ENCODE measurements at regions not wholly inside any gene's neighbourhood (a gene's known extent, or its start where the extent isn't known, plus 50 kb on each side); places are given as distances from the start of the nearest gene placed in this dataset.
"Not testable (repeated sequence)": the region's sequence is repeated elsewhere in the genome, so short reads cannot be mapped to it uniquely, and the experiment has no call there.

DNA sequence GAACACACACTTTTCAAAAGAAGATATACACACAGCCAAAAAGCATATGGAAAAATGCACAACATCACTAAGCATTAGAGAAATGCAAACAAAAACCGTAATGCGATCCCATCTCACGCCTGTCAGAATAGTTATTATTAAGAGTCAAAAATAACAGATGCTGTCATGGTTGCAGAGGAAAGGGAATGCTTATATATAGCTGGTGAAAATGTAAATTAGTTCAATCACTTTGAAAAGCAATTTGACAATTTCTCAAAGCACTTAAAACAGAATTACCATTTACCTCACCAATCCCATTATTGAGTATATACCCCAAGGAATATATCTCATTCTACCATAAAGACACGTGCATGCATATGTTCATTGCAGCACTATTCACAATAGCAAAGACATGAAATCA is 126.8 kb upstream of the MRPS30 start:
- DNase-seq (ENCODE audit: low spot score), result no peak
- no peak overlapping the region for H3K27ac Mint-ChIP-seq
- H3K27me3 Mint-ChIP-seq (ENCODE audit: insufficient read depth), result no peaks in the 10 kb centered on the region
- intact Hi-C loops (cut with micrococcal nuclease), result no loop called here
- H3K9me3 Mint-ChIP-seq, result peaks cover 6% of the 10 kb centered on the region
- H3K36me3 Mint-ChIP-seq (ENCODE audit: low read depth), result no peaks in the 10 kb centered on the region
- no peak overlapping the region for H3K4me3 Mint-ChIP-seq
- no peaks in the 10 kb centered on the region for H3K4me1 Mint-ChIP-seq (ENCODE audit: low read depth)

- Mint-ChIP-seq H3K27ac (no peak overlapping the region), H3K36me3 (ENCODE audit: low read depth) (no peaks in the 10 kb centered on the region), H3K4me3 (no peak overlapping the region), H3K4me1 (ENCODE audit: low read depth) (no peaks in the 10 kb centered on the region), H3K9me3 (peaks cover 6% of the 10 kb centered on the region), H3K27me3 (ENCODE audit: insufficient read depth) (no peaks in the 10 kb centered on the region)
- no peak for DNase-seq (ENCODE audit: low spot score)
- intact Hi-C loops (cut with micrococcal nuclease), result no loop called here
These were observed 129.5 kb upstream of the MRPS30 start for GRCh38 chr5:44679214-44679613.

GRCh38 chr5:44675296-44675695 is 133.5 kb upstream of the MRPS30 start:
- no peak for DNase-seq (ENCODE audit: low spot score)
- H3K4me3 Mint-ChIP-seq, result no peak overlapping the region
- no peak overlapping the region for H3K27ac Mint-ChIP-seq
- H3K27me3 Mint-ChIP-seq (ENCODE audit: insufficient read depth), result no peaks in the 10 kb centered on the region
- H3K36me3 Mint-ChIP-seq (ENCODE audit: low read depth), result no peaks in the 10 kb centered on the region
- no peaks in the 10 kb centered on the region for H3K4me1 Mint-ChIP-seq (ENCODE audit: low read depth)
- H3K9me3 Mint-ChIP-seq, result peaks cover 6% of the 10 kb centered on the region
- intact Hi-C loops (cut with micrococcal nuclease), result no loop called here

- Mint-ChIP-seq H3K4me3 (no peak overlapping the region), H3K27ac (no peak overlapping the region), H3K36me3 (ENCODE audit: low read depth) (no peaks in the 10 kb centered on the region), H3K27me3 (ENCODE audit: insufficient read depth) (no peaks in the 10 kb centered on the region), H3K9me3 (peaks cover under 1% of the 10 kb centered on the region), H3K4me1 (ENCODE audit: low read depth) (no peaks in the 10 kb centered on the region)
- DNase-seq (ENCODE audit: low spot score), result no peak
- intact Hi-C loops (cut with micrococcal nuclease), result no loop called here
These were observed 134.3 kb upstream of the MRPS30 start for GRCh38 chr5:44674461-44674860.

DNA sequence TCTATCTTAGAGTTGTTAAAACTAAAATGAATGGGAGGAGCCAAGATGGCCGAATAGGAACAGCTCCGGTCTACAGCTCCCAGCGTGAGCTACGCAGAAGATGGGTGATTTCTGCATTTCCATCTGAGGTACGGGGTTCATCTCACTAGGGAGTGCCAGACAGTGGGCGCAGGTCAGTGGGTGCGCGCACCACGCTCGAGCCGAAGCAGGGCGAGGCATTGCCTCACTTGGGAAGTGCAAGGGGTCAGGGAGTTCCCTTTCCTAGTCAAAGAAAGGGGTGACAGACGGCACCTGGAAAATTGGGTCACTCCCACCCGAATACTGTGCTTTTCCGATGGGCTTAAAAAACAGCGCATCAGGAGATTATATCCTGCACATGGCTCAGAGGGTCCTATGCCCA is 140.3 kb upstream of the MRPS30 start:
- DNase-seq (ENCODE audit: low spot score); H3K4me3 Mint-ChIP-seq; H3K27ac Mint-ChIP-seq; H3K36me3 Mint-ChIP-seq (ENCODE audit: low read depth); H3K9me3 Mint-ChIP-seq; H3K4me1 Mint-ChIP-seq (ENCODE audit: low read depth); intact Hi-C loops (cut with micrococcal nuclease); H3K27me3 Mint-ChIP-seq (ENCODE audit: insufficient read depth): not testable (repeated sequence)

DNA sequence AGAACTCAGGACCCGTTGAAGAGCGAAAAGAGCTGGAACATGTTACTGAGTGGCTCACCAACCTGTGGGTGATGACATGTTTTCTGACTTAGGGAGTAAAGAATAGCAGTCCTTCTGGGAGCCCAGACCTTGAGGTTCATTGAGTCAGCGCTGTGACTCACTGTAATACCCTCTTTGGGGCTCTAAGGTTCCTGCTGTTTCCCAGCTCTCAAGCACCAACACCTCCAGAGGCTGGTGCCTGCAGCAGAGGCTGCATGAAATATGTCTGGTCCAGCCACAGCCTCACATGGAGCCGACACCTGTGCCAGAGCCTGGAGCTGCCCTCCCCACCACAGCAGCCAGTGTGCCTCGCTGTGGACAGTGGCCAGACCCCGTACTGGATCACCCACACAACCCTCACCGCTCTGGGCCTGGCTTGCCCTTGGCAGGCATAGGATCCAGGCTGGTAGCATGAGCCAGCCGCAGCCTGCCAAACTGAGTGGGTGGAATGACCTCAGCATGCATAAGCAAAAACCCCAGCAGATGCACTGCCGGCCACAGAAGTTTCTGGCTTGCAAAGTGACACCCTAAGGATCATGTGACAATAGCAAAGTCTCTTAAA is 143.5 kb upstream of the MRPS30 start:
- no peaks in the 10 kb centered on the region for H3K4me1 Mint-ChIP-seq (ENCODE audit: low read depth)
- peaks cover 4% of the 10 kb centered on the region for H3K9me3 Mint-ChIP-seq
- H3K4me3 Mint-ChIP-seq, result no peak overlapping the region
- H3K27ac Mint-ChIP-seq, result no peak overlapping the region
- intact Hi-C loops (cut with micrococcal nuclease), result no loop called here
- DNase-seq (ENCODE audit: low spot score), result no peak
- no peaks in the 10 kb centered on the region for H3K27me3 Mint-ChIP-seq (ENCODE audit: insufficient read depth)
- no peaks in the 10 kb centered on the region for H3K36me3 Mint-ChIP-seq (ENCODE audit: low read depth)

GRCh38 chr5:44664711-44665100 is 144.0 kb upstream of the MRPS30 start:
- H3K27ac Mint-ChIP-seq, result no peak overlapping the region
- H3K27me3 Mint-ChIP-seq (ENCODE audit: insufficient read depth), result no peaks in the 10 kb centered on the region
- intact Hi-C loops (cut with micrococcal nuclease), result no loop called here
- no peaks in the 10 kb centered on the region for H3K4me1 Mint-ChIP-seq (ENCODE audit: low read depth)
- DNase-seq (ENCODE audit: low spot score), result no peak
- peaks cover 4% of the 10 kb centered on the region for H3K9me3 Mint-ChIP-seq
- H3K4me3 Mint-ChIP-seq, result no peak overlapping the region
- H3K36me3 Mint-ChIP-seq (ENCODE audit: low read depth), result no peaks in the 10 kb centered on the region

- DNase-seq (ENCODE audit: low spot score), result no peak
- no peak overlapping the region for H3K4me3 Mint-ChIP-seq
- no peaks in the 10 kb centered on the region for H3K27me3 Mint-ChIP-seq (ENCODE audit: insufficient read depth)
- no peaks in the 10 kb centered on the region for H3K36me3 Mint-ChIP-seq (ENCODE audit: low read depth)
- H3K27ac Mint-ChIP-seq, result no peak overlapping the region
- intact Hi-C loops (cut with micrococcal nuclease), result no loop called here
- H3K9me3 Mint-ChIP-seq, result peaks cover 4% of the 10 kb centered on the region
- no peaks in the 10 kb centered on the region for H3K4me1 Mint-ChIP-seq (ENCODE audit: low read depth)
These were observed 144.6 kb upstream of the MRPS30 start for GRCh38 chr5:44663991-44664710.

DNA sequence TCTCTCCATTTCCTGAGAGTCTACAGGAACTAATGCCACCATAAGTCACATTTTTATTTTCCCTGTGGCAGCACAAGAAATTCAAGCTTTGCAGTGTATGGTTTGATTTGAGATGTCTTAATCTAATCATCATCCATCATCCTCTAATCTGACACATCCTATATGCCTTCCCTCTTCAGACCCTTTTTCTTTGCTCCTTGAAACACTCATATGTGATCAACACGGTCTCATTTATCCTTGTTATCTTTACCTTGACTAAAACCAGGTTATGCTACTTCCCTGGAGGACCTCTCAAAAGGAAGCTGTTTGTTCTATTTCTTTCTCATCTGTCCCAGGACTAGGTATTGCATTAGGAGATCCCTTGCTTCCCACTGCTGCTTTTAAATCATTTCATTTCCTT is 146.9 kb upstream of the MRPS30 start:
- intact Hi-C loops (cut with micrococcal nuclease), result no loop called here
- Mint-ChIP-seq H3K9me3 (peaks cover 9% of the 10 kb centered on the region), H3K4me3 (no peak overlapping the region), H3K36me3 (ENCODE audit: low read depth) (no peaks in the 10 kb centered on the region), H3K27ac (no peak overlapping the region), H3K4me1 (ENCODE audit: low read depth) (no peaks in the 10 kb centered on the region), H3K27me3 (ENCODE audit: insufficient read depth) (no peaks in the 10 kb centered on the region)
- no peak for DNase-seq (ENCODE audit: low spot score)

DNA sequence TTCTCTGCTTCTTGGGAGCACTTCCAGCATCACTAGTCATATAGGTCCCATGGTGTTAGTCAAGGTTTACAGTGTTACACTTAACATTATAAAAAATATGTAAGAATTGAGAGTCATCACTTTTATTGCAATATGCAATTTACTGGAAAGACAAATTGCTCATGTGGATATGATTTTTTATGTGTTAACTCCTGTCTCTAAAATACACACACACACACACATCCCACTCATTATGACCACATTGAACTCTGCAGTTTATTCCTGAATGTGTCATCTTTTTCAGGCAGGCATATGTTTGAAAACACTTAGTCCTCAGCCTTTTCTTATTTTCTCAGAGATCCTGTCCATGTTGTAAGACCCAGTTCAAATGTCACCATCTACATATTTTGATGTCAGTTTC is 148.5 kb upstream of the MRPS30 start:
- Mint-ChIP-seq H3K4me3 (no peak overlapping the region), H3K27ac (no peak overlapping the region), H3K9me3 (peaks cover 20% of the 10 kb centered on the region), H3K27me3 (ENCODE audit: insufficient read depth) (no peaks in the 10 kb centered on the region), H3K4me1 (ENCODE audit: low read depth) (no peaks in the 10 kb centered on the region), H3K36me3 (ENCODE audit: low read depth) (no peaks in the 10 kb centered on the region)
- intact Hi-C loops (cut with micrococcal nuclease), result no loop called here
- DNase-seq (ENCODE audit: low spot score), result no peak

- Mint-ChIP-seq H3K27me3 (ENCODE audit: insufficient read depth) (no peaks in the 10 kb centered on the region), H3K9me3 (peaks cover 25% of the 10 kb centered on the region), H3K4me3 (no peak overlapping the region), H3K36me3 (ENCODE audit: low read depth) (no peaks in the 10 kb centered on the region), H3K4me1 (ENCODE audit: low read depth) (no peaks in the 10 kb centered on the region), H3K27ac (no peak overlapping the region)
- no peak for DNase-seq (ENCODE audit: low spot score)
- intact Hi-C loops (cut with micrococcal nuclease), result no loop called here
These were observed 149.4 kb upstream of the MRPS30 start for GRCh38 chr5:44659334-44659733.

GRCh38 chr5:44652674-44653073 is 156.1 kb upstream of the MRPS30 start:
- Mint-ChIP-seq H3K27me3 (ENCODE audit: insufficient read depth) (no peaks in the 10 kb centered on the region), H3K27ac (no peak overlapping the region), H3K4me1 (ENCODE audit: low read depth) (no peaks in the 10 kb centered on the region), H3K36me3 (ENCODE audit: low read depth) (no peaks in the 10 kb centered on the region), H3K4me3 (no peak overlapping the region), H3K9me3 (peaks cover 29% of the 10 kb centered on the region)
- no peak for DNase-seq (ENCODE audit: low spot score)
- intact Hi-C loops (cut with micrococcal nuclease), result no loop called here

DNA sequence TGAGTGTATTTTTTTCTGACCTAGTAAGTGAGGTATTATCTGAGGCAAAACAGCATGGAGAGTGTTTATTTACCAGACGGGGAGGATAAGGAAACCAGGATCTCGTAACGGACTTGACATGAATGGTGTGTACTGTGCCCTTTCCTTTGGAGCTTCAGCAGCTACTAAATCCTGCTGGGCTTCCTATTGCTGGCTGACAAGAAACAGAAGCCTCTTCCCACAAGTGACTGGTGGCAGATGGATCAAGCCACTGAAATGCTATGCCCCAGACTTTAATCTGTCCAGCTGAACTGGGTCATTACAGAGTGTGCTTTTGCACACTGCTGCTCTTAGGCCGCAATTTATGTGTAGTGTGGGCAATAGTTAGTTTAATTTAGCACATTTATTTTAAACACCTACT is 162.7 kb upstream of the MRPS30 start:
- Mint-ChIP-seq H3K27me3 (ENCODE audit: insufficient read depth) (no peaks in the 10 kb centered on the region), H3K4me3 (no peak overlapping the region)

DNA sequence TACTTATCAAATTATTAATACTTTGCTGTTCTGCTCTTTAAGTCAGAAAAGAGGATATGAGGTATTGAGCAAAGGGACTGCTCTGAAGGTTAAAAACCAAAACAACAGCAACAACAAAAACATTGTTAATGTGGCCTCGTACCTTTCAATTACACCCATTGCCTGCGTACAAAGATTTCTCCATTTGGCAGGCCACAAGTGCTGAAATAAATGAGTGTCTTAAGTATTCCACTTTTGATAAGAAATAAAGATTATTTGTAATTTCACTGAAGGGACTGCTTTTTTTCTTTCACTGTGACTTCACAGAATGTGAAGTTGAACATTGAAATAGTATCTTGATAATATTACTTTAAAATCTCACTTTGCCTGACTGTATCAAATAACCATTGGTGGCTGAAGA is 163.2 kb upstream of the MRPS30 start:
- peaks cover 4% of the 10 kb centered on the region for H3K9me3 Mint-ChIP-seq
- intact Hi-C loops (cut with micrococcal nuclease), result no loop called here
- no peak overlapping the region for H3K4me3 Mint-ChIP-seq
- H3K27me3 Mint-ChIP-seq (ENCODE audit: insufficient read depth), result no peaks in the 10 kb centered on the region
- no peak for DNase-seq (ENCODE audit: low spot score)
- H3K36me3 Mint-ChIP-seq (ENCODE audit: low read depth), result no peaks in the 10 kb centered on the region
- H3K27ac Mint-ChIP-seq, result no peak overlapping the region
- no peaks in the 10 kb centered on the region for H3K4me1 Mint-ChIP-seq (ENCODE audit: low read depth)

More for the DNA sequence above, 162.7 kb upstream of the MRPS30 start:
- H3K4me1 Mint-ChIP-seq (ENCODE audit: low read depth), result no peaks in the 10 kb centered on the region
- no peak for DNase-seq (ENCODE audit: low spot score)
- H3K9me3 Mint-ChIP-seq, result peaks cover 4% of the 10 kb centered on the region
- H3K36me3 Mint-ChIP-seq (ENCODE audit: low read depth), result no peaks in the 10 kb centered on the region
- no peak overlapping the region for H3K27ac Mint-ChIP-seq
- intact Hi-C loops (cut with micrococcal nuclease), result no loop called here

All from activated T-helper 1 cell treated with anti-CD3 and anti-CD28 coated beads, Interleukin-12 subunit alpha, Interleukin-12 subunit beta, Interleukin-2, Interleukin-4 antibody, amounts not matched to agents 30 ng/mL and 10 ng/mL and 1 ng/mL, durations not matched to agents 14 hours and 24 hours and 36 hours (primary cell).